CD1c-positive myeloid dendritic cell (primary cell): ENCODE measurements at regions not wholly inside any gene's neighbourhood (a gene's known extent, or its start where the extent isn't known, plus 50 kb on each side); places are given as distances from the start of the nearest gene placed in this dataset.
"Not testable (repeated sequence)": the region's sequence is repeated elsewhere in the genome, so short reads cannot be mapped to it uniquely, and the experiment has no call there.

ENCODE experiments used
- DNase-seq: peaks from one replicate; pipeline ENCODE4 v3.0.0-alpha.2; 2016; ENCODE audit errors: extremely low spot score

GRCh38 chr1:59173721-59174120 is 123.2 kb upstream of the FGGY start:
- DNase-seq = peak; percentile 34

GRCh38 chr1:59176471-59176870 is 120.4 kb upstream of the FGGY start:
- DNase-seq = peak; percentile 31

GRCh38 chr1:59177756-59178155 is 119.1 kb upstream of the FGGY start:
- no peak for DNase-seq

- no peak for DNase-seq
Observed at GRCh38 chr1:59178339-59179187, 118.3 kb upstream of the FGGY start.

- DNase-seq = no peak
Observed at GRCh38 chr1:59179673-59180072, 117.2 kb upstream of the FGGY start.

- DNase-seq = no peak
Observed at GRCh38 chr1:59180735-59181134, 116.2 kb upstream of the FGGY start.

GRCh38 chr1:59183749-59184317 is 113.1 kb upstream of the FGGY start:
- DNase-seq = peak; percentile 3

GRCh38 chr1:59184365-59184905 is 112.5 kb upstream of the FGGY start:
- DNase-seq = no peak

- no peak for DNase-seq
Observed at GRCh38 chr1:59185163-59185860, 111.6 kb upstream of the FGGY start.

- no peak for DNase-seq
Observed at GRCh38 chr1:59186656-59187055, 110.2 kb upstream of the FGGY start.

GRCh38 chr1:59188413-59189213 is 108.3 kb upstream of the FGGY start:
- no peak for DNase-seq

- no peak for DNase-seq
Observed at GRCh38 chr1:59193443-59194093, 103.3 kb upstream of the FGGY start.

- DNase-seq = no peak
Observed at GRCh38 chr1:59194621-59195020, 102.3 kb upstream of the FGGY start.

GRCh38 chr1:59195151-59195550 is 101.7 kb upstream of the FGGY start:
- DNase-seq = no peak

- DNase-seq = no peak
Observed at GRCh38 chr1:59198564-59198963, 98.3 kb upstream of the FGGY start.

GRCh38 chr1:59199147-59199546 is 97.7 kb upstream of the FGGY start:
- DNase-seq = no peak

- DNase-seq = no peak
Observed at GRCh38 chr1:59199719-59200376, 97.0 kb upstream of the FGGY start.

- DNase-seq = no peak
Observed at GRCh38 chr1:59201341-59201740, 95.6 kb upstream of the FGGY start.

GRCh38 chr1:59202455-59202854 is 94.4 kb upstream of the FGGY start:
- DNase-seq = no peak

GRCh38 chr1:59204001-59204400 is 92.9 kb upstream of the FGGY start:
- DNase-seq = no peak

- DNase-seq = not testable (repeated sequence)
Observed at GRCh38 chr1:59206616-59207015, 90.3 kb upstream of the FGGY start.
